NCI-H526 treated with DMSO at 0.1 percent for 48 hours (cell line): ENCODE measurements at regions not wholly inside any gene's neighbourhood (a gene's known extent, or its start where the extent isn't known, plus 50 kb on each side); places are given as distances from the start of the nearest gene placed in this dataset.

ENCODE experiments used
- DNase-seq: peaks from one replicate; lab custom pipeline; 2025; lab: John Stamatoyannopoulos, UW

GRCh38 chr9:2985343-2985742, 141.4 kb upstream of the PUM3 start:
- DNase-seq, result no peak

DNA sequence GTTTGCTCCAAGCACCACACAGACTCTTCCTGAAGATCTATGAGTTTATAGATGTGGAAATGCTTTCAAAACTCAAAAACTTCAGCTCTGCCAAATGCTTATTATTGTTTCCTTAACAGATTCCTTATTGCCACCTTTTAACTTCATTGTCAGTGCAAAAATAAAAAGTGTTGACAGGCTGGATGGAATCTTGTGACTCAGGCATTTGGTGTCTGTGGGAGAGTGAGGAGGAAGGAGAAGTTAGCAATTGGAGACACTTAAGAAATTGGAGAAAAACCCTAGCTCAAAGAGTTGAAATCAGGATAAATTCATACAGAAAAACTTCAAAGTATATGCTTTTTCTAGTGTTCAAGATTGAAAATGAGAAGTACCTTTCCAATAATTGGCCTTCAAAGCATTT, 140.6 kb upstream of the PUM3 start:
- no peak for DNase-seq

GRCh38 chr9:2979957-2980610, 136.2 kb upstream of the PUM3 start:
- DNase-seq, result no peak

- DNase-seq, result no peak
These were observed 128.6 kb upstream of the PUM3 start for GRCh38 chr9:2972475-2972874.

DNA sequence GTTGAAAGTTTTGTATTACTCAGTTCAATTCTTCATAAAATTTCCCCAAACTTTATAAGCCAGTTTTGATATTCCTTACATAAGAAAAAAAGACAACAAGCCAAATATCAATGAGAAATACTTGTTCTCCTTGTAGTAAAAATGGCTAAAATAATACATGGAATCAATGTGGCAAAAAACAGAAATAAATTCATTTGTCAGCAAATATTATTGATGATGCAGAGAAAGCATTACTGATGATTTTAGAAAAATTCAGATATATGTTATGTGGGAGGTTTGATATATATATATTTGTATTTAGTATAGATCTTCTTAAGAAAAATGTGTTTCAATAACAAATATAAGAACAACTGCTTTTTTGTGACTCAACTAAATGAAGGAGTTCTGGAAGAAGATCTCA, 127.0 kb upstream of the PUM3 start:
- DNase-seq, result no peak

DNA sequence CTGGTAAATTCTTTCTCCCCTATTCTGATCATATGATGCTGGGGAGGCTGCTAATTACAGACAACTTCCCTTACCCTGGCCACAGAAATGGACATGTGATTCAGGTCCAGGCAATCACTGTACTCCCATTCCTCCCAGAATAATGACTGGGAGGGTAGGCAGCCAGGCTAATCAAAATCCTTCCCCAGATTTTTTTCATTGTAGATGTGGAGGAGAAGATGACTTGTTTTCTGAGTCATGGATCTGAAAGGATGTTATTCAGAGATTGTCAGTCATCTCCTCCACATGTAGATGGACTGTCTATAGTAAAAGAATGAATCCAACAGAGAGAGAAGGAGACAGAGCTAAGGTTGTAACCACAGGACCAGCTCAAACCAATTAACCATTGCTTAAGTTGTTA, 123.9 kb upstream of the PUM3 start:
- no peak for DNase-seq

DNA sequence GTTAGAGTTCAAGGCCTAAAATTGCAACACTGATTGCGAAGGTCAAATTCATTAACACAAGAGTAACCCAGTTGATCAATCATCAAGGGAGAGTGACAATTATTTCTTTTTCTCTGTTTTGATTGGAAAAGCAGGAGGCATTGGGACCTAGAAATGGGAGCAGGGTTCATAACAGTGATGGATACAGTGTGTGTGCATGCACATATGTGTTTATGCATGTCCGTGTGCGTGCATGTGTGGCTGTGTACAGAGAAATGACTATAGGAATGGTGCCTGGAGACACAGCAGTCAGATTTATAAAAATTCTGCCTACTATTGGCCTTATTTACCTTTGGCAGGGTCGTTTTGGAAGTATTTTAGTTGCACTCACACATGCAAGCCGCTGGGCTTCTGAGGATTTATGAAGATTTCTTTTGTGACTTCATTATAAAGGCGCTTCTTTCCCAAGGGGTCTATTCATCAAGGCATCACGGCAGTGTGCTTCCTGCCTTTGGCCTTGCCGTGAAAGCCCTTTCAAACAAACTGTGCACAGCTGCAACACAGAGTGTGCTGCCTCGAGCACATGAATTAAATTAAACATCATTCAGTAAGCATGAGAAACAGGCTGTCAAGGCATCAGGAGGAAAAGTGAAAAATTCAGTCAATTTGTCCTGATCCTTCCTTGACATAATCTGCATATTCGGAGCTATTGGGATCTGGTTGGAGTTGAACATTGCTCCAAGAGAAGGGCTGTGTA, 122.8 kb upstream of the PUM3 start:
- DNase-seq, result no peak

DNA sequence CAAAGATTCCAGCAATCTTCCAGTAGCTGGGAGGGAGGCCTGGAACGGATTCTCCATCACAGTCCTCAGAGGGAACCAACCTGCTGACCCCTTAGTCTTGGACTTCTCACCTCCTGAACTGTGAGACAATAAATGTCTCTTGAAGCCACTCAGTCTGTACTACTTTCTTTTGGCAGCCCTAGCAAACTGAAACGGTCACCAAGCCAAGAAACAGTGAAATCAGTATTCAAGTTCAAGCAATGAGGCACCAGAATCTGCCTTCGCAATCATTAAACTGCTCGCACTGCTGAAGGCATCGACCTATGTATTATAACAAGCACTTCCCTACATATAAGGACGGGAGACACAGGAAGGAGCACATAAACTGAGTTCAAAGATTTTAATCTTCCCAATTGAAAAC, 120.6 kb upstream of the PUM3 start:
- DNase-seq, result no peak

DNA sequence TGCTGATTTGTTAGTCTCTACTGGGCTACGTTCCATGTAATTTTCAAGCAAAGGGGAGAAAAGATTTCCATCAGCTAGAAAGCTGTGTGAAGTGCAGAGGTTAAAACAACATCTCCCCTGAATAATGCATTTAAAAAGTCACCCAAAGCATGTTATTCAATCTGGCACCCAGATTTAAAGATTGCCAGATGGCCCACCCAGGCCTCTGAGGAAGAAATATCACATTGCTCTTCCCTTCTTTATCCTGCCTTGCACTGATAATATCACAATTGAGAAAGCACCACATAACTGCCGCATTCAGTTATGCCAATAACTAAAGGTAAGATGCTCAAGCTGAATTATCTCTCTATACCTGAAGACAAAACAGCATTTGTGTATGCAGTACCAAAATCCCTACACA, 119.4 kb upstream of the PUM3 start:
- DNase-seq, result no peak

DNA sequence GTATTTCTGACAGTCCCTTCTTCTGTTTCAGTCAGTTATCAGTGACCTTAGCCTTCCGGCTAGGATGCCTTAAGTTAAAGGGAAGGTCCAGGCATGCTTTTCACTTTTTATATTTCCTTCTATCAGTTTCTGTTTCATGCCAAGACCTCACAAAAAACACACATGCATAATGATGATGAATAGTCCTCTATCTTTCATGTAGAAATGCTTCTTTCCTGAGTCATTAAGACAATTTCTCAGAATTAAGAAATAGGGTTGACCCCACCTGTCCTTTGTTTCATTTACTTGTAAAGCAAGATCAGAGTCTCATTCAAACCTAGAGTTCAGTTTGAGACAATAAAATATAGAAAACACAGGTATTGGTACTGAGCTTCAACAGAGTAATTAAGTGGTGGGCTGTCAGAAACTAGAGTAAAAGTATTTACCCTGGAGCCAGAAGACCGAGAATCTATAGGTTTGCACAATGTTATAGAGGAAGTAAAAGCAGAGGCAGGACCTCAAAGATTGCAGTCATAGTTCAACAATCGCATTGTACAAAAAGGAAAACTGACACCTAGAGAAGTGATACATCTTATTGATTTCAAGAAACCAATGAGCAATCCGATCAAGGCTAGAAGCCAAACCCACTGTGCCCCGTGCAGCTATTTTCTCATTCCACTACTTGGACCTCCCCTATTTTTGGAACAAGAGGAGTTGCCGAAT, 118.7 kb upstream of the PUM3 start:
- DNase-seq, result no peak

GRCh38 chr9:2958219-2958618, 114.3 kb upstream of the PUM3 start:
- DNase-seq, result no peak

- no peak for DNase-seq
These were observed 113.8 kb upstream of the PUM3 start for GRCh38 chr9:2957656-2958200.

DNA sequence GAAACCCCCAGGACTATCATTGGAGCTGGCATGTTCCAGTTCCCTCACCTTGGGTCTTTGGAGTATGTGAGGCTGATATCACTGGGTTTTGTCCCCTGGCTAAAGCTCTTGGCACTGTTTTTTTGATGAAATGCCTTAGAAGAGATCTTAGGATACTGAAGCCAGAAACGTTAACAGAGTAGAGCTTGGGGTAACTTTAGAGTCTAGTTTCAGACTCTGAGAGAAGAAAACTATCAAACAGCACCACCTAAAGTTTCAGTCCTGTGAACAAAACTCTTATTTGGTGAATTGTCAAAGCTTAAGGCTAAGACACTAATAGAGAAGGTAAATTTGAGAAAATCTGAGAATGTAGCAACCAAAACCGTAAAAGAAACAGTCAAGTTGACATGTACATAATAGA, 111.7 kb upstream of the PUM3 start:
- no peak for DNase-seq

DNA sequence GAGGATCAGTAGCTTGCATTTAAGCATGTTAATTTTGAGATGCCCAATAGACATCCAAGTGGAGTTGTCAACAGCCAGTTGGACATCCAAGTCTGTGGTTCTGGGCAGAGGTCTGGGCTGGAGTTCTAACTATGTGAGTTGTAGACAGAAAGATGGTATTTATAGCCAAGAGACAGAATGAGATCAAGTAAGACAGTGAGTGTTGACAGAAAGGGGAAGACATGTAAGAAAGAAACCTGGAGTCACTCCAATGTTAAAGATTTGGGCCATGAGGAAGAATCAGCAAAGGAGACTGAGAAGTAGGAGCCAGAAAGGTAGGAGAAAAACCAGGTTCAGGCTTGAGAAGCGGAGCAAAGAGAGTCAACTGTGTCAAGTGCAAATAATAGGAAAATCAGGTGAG, 95.5 kb upstream of the PUM3 start:
- no peak for DNase-seq

- DNase-seq, result no peak
These were observed 92.3 kb upstream of the PUM3 start for GRCh38 chr9:2936221-2936620.

DNA sequence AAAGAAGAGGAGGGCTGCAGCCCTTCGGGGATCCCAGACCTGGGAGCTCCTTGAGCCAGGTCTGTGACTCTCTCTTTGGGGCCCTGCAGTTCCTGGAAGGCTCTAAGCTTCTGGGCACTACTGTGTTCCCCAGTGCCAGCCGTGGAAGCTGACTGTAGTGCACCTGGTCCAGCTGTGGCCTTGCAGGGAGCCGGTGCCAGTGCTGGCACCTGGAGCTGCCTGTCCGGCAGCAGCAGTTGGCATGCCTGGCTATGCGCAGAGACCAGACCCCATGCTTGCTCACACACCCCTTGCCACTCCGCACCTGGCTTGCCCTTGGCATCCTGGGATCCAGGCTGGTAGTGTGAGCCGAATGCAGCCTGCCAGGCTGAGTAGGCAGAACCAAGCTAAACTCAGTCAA, 91.0 kb upstream of the PUM3 start:
- DNase-seq, result no peak

- no peak for DNase-seq
These were observed 90.4 kb upstream of the PUM3 start for GRCh38 chr9:2934241-2934650.

- no peak for DNase-seq
These were observed 89.5 kb upstream of the PUM3 start for GRCh38 chr9:2933165-2934095.

- DNase-seq, result no peak
These were observed 84.5 kb upstream of the PUM3 start for GRCh38 chr9:2928411-2928810.

GRCh38 chr9:2925016-2925415, 81.1 kb upstream of the PUM3 start:
- no peak for DNase-seq

- no peak for DNase-seq
These were observed 80.5 kb upstream of the PUM3 start for GRCh38 chr9:2924380-2924768.

DNA sequence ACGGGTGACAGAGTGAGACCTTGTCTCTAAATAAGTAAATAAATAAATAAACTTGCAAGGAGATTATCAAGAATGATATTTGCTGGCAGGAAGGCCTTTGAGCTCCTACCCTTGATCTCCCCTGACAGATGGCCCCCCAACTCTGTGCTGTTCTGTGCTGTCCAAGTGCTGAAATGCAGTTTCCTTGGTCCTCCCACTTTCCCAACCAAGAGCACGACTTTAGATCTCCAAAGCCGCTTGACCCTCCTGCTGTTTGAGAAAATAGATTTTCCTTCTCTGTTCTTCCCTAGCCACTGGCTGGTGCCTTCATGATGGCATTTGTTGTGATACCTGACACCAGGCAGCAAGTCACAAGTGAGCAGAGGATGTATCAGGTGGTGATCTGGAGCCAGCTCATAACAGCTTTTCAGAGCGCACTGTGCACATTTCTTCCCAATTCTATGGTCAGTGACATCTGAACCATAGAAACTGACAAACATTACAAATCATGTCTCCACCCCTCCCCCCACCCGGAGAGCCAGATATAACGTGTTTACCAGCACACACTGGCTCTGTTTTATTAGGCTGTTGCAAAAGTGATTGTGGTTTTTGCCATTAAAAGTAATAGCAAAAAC, 80.0 kb upstream of the PUM3 start:
- DNase-seq, result no peak
